Upper lobe of right lung (tissue), 1 donor: ENCODE measurements at regions not wholly inside any gene's neighbourhood (a gene's known extent, or its start where the extent isn't known, plus 50 kb on each side); places are given as distances from the start of the nearest gene placed in this dataset.

Source experiments
- ATAC-seq: fragments of 200-7000 bp; cut with Tn5 transposase; one replicate; pipeline ENCODE4 v1.9.1; 2020; ENCODE audit warnings: mild to moderate bottlenecking, moderate library complexity
- DNase-seq: peaks from one replicate; pipeline ENCODE4 v3.0.0-alpha.2; 2020
- H3K27ac ChIP-seq: fragments of 200-600 bp; one replicate; pipeline ENCODE4 v1.8.0; 2022
- H3K27me3 ChIP-seq: fragments of 200-600 bp; one replicate; pipeline ENCODE4 v1.8.0; 2022; ENCODE audit warnings: mild to moderate bottlenecking
- H3K36me3 ChIP-seq: fragments of 200-600 bp; one replicate; pipeline ENCODE4 v1.8.0; 2022
- H3K4me1 ChIP-seq: fragments of 200-600 bp; one replicate; pipeline ENCODE4 v1.8.0; 2022
- H3K4me3 ChIP-seq: fragments of 200-600 bp; one replicate; pipeline ENCODE4 v1.8.0; 2022; ENCODE audit warnings: mild to moderate bottlenecking
- H3K9me3 ChIP-seq: fragments of 200-600 bp; one replicate; pipeline ENCODE4 v1.8.0; 2022
- CTCF ChIP-seq: fragments of 200-600 bp; IDR thresholded peaks from one replicate; pipeline ENCODE4 v1.8.0; 2022; ENCODE audit warnings: antibody characterized with exemption
- intact Hi-C: fragments of 100-400 bp; cut with DNase I; formaldehyde crosslinking; loops from one replicate; pipeline ENCODE4 v1.11.0; 2022
- donor health status: DM: no; HTN: yes; CAD: no; lungs with severe emphysema.

GRCh38 chr16:85534536-85535351 lies 78.4 kb upstream of the GSE1 start:
- ATAC-seq (no peak), DNase-seq (no peak)
- peak overlapping the region; percentile 17 for H3K27ac ChIP-seq

GRCh38 chr16:85535352-85536072 lies 77.6 kb upstream of the GSE1 start:
- DNase-seq (no peak), ATAC-seq (no peak)
- Histone ChIP-seq H3K27ac (peak overlapping the region; percentile 17), H3K4me1 (peaks cover 20% of the 10 kb centered on the region), H3K36me3 (no peaks in the 10 kb centered on the region), H3K9me3 (no peaks in the 10 kb centered on the region), H3K27me3 (no peaks in the 10 kb centered on the region), H3K4me3 (no peak overlapping the region)
- intact Hi-C loops: no loop called here
- no peak for TF ChIP-seq CTCF

More at GRCh38 chr16:85534536-85535351, 78.4 kb upstream of the GSE1 start:
- TF ChIP-seq CTCF: no peak
- no peaks in the 10 kb centered on the region for H3K9me3 ChIP-seq
- no peak overlapping the region for H3K4me3 ChIP-seq
- intact Hi-C loops: no loop called here
- no peaks in the 10 kb centered on the region for H3K27me3 ChIP-seq
- peaks cover 20% of the 10 kb centered on the region for H3K4me1 ChIP-seq
- no peaks in the 10 kb centered on the region for H3K36me3 ChIP-seq

- intact Hi-C loops: no loop called here
Observed at GRCh38 chr16:85536073-85536410, 77.1 kb upstream of the GSE1 start.

GRCh38 chr16:85536411-85537330 lies 76.5 kb upstream of the GSE1 start:
- ATAC-seq (peak; percentile 51), DNase-seq (no peak)
- Histone ChIP-seq H3K9me3 (no peaks in the 10 kb centered on the region), H3K4me3 (peak overlapping the region; percentile 10), H3K4me1 (peaks cover 17% of the 10 kb centered on the region), H3K27me3 (no peaks in the 10 kb centered on the region), H3K27ac (peak overlapping the region; percentile 65), H3K36me3 (no peaks in the 10 kb centered on the region)
- TF ChIP-seq CTCF: no peak
- intact Hi-C loops: no loop called here

More at GRCh38 chr16:85536073-85536410, 77.1 kb upstream of the GSE1 start:
- no peak for TF ChIP-seq CTCF
- peaks cover 17% of the 10 kb centered on the region for H3K4me1 ChIP-seq
- no peaks in the 10 kb centered on the region for H3K36me3 ChIP-seq
- H3K27me3 ChIP-seq: no peaks in the 10 kb centered on the region
- ATAC-seq (peak; percentile 70), DNase-seq (no peak)
- peak overlapping the region; percentile 65 for H3K27ac ChIP-seq
- H3K4me3 ChIP-seq: peak overlapping the region; percentile 10
- no peaks in the 10 kb centered on the region for H3K9me3 ChIP-seq

- Histone ChIP-seq H3K36me3 (no peaks in the 10 kb centered on the region), H3K4me1 (peaks cover 20% of the 10 kb centered on the region), H3K9me3 (no peaks in the 10 kb centered on the region), H3K27me3 (no peaks in the 10 kb centered on the region), H3K4me3 (no peak overlapping the region), H3K27ac (no peak overlapping the region)
- intact Hi-C loops: no loop called here
- TF ChIP-seq CTCF: no peak
- no peak for ATAC-seq
- DNase-seq: no peak
Observed at GRCh38 chr16:85537331-85537788, 75.8 kb upstream of the GSE1 start.
